Keratinocyte (primary cell): ENCODE measurements at regions not wholly inside any gene's neighbourhood (a gene's known extent, or its start where the extent isn't known, plus 50 kb on each side); places are given as distances from the start of the nearest gene placed in this dataset.

Experiments
- DNase-seq: peaks from one replicate; pipeline ENCODE4 v3.0.0-alpha.2; 2011; ENCODE audit warnings: low read depth, missing footprints, low spot score
- FAIRE-seq: peaks from 2 replicates; lab custom pipeline; 2011; peaks lifted over from hg19 to GRCh38; lab: Jason Lieb, UNC
- H2AFZ ChIP-seq: 2 replicates; pipeline ENCODE4 v1.6.0; 2012; ENCODE audit warnings: low read length, control low read depth, inconsistent platforms; ENCODE audit not compliant: control insufficient read depth
- H3K27ac ChIP-seq: 2 replicates; pipeline ENCODE4 v1.5.1; 2011; ENCODE audit warnings: low read length; ENCODE audit not compliant: control insufficient read depth, insufficient read depth
- H3K27me3 ChIP-seq: 3 replicates; pipeline ENCODE4 v1.6.0; 2011; ENCODE audit warnings: low read length; ENCODE audit not compliant: control insufficient read depth, insufficient read depth; ENCODE audit errors: extremely low read depth
- H3K36me3 ChIP-seq, 2 experiments: 2 replicates in 1 of 2; 3 replicates in 1 of 2; pipeline ENCODE4 v1.5.1; 2011; ENCODE audit warnings: low read length in 2 of 2, mild to moderate bottlenecking in 1 of 2; ENCODE audit not compliant: control insufficient read depth in 2 of 2, insufficient read depth in 2 of 2; ENCODE audit errors: extremely low read depth in 1 of 2
- H3K4me1 ChIP-seq: 3 replicates; pipeline ENCODE4 v1.5.1; 2011; ENCODE audit warnings: low read length; ENCODE audit not compliant: control insufficient read depth, insufficient read depth; ENCODE audit errors: extremely low read depth
- H3K4me2 ChIP-seq: 3 replicates; pipeline ENCODE4 v1.6.0; 2011; ENCODE audit warnings: low read depth, low read length; ENCODE audit not compliant: control insufficient read depth, insufficient read depth; ENCODE audit errors: extremely low read depth
- H3K4me3 ChIP-seq, 3 experiments: fragments of 200-600 bp in 1 of 3; sonication (generic) in 1 of 3; 2 replicates in 2 of 3; 3 replicates in 1 of 3; pipeline ENCODE4 v1.5.1; 2011 to 2016; ENCODE audit warnings: low read length in 3 of 3, mild to moderate bottlenecking in 3 of 3, control low read depth in 2 of 3, inconsistent platforms in 1 of 3, low read depth in 1 of 3, mixed read lengths in 1 of 3, mixed run types in 1 of 3, moderate library complexity in 1 of 3; ENCODE audit not compliant: control insufficient read depth in 2 of 3, insufficient read depth in 2 of 3; ENCODE audit errors: extremely low read depth in 1 of 3
- H3K79me2 ChIP-seq: 2 replicates; pipeline ENCODE4 v1.6.0; 2012; ENCODE audit warnings: low read length; ENCODE audit not compliant: control insufficient read depth, insufficient read depth
- H3K9ac ChIP-seq: 3 replicates; pipeline ENCODE4 v1.6.0; 2011; ENCODE audit warnings: low read length; ENCODE audit not compliant: control insufficient read depth, insufficient read depth; ENCODE audit errors: extremely low read depth
- H3K9me1 ChIP-seq: 3 replicates; pipeline ENCODE4 v1.6.0; 2011; ENCODE audit warnings: low read length; ENCODE audit not compliant: control insufficient read depth, insufficient read depth; ENCODE audit errors: extremely low read depth
- H3K9me3 ChIP-seq: 2 replicates; pipeline ENCODE4 v1.5.1; 2012; ENCODE audit warnings: low read depth, low read length; ENCODE audit not compliant: control insufficient read depth
- H4K20me1 ChIP-seq: 3 replicates; pipeline ENCODE4 v1.6.0; 2011; ENCODE audit warnings: low read length; ENCODE audit not compliant: control insufficient read depth, insufficient read depth; ENCODE audit errors: extremely low read depth
- CTCF ChIP-seq, 3 experiments: IDR thresholded peaks in 1 of 3; conservative IDR thresholded peaks in 1 of 3; optimal IDR thresholded peaks in 1 of 3; 2 replicates in 2 of 3; 3 replicates in 1 of 3; pipeline versions ENCODE3 to v1.5.1; 2011; ENCODE audit warnings: low read length in 3 of 3, mild to moderate bottlenecking in 3 of 3, moderate library complexity in 2 of 3, control low read depth in 1 of 3, inconsistent platforms in 1 of 3; ENCODE audit not compliant: insufficient read depth in 2 of 3; ENCODE audit errors: extremely low read depth in 1 of 3
- EZH2 ChIP-seq: IDR thresholded peaks from one replicate; pipeline ENCODE4 v1.6.1; 2012; ENCODE audit warnings: inconsistent platforms, mild to moderate bottlenecking, low read length, moderate library complexity
- dilution Hi-C: fragments of 300-500 bp; cut with MboI; formaldehyde crosslinking; loops from one replicate; pipeline ENCODE4 v1.7.0; 2020; ENCODE audit warnings: low sequenced_read_pairs; ENCODE audit not compliant: extremely low pct_ligation_motif_present

DNA sequence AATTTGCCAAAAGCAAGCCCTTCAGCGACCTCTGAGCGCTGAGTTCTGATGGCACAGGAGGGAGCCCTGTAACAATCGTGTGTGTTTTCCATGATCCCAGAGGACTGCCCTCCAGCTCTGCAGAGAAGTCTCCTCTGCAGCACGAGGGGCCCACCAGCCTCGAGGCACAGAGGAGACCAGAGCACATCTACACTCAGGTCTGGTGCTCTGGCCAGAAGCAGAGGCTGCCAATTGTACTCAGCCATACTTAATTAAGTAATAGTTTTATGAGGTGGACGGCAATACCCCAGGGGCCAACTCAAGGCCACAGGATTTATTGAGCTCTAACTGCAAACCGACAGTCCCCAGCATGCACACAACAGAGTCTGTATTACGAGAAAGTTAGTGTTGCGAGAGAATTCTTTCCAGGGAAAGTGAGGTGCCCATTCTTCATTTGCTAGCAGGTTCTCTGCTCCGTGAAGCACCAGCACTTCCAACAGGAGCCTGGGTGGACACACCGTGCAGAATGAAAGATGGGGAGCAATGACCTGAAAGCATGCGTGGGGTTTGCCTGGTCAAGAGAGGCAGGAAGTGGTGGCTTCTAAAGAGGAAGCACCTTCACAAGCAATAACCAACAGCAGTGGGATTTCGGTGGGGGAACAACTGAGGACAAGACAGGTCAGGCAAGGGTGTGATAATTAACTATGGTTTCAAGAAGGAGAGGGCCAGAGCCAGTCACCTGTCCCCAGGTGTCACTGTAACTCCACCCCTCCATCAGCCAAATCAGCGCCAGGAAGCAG, 92.8 kb upstream of the FOXC1 start:
- Histone ChIP-seq H3K36me3 (no peaks in the 10 kb centered on the region), H3K79me2 (no peaks in the 10 kb centered on the region), H3K27me3 (peaks cover 4% of the 10 kb centered on the region), H3K4me1 (no peaks in the 10 kb centered on the region), H3K4me3 (no peak overlapping the region), H2AFZ (no peak overlapping the region), H3K27ac (no peak overlapping the region), H3K9me3 (no peaks in the 10 kb centered on the region), H3K9ac (no peak overlapping the region), H4K20me1 (no peaks in the 10 kb centered on the region), H3K4me2 (no peak overlapping the region), H3K9me1 (no peaks in the 10 kb centered on the region)
- no peak for FAIRE-seq
- TF ChIP-seq CTCF (optimal IDR thresholded peaks at IDR 0.05 in 1 of 3, IDR thresholded peaks at IDR 0.05 in 1 of 3, conservative IDR thresholded peaks at IDR 0.05 in 1 of 3; ENCODE audit: extremely low read depth in 1 of 3, insufficient read depth in 2 of 3, low read length in 3 of 3) (no peak), EZH2 (no peak)
- dilution Hi-C loops, result no loop called here
- DNase-seq, result no peak

- Histone ChIP-seq H3K9me3 (no peaks in the 10 kb centered on the region), H3K4me2 (no peak overlapping the region), H3K9ac (no peak overlapping the region), H3K4me3 (no peak overlapping the region), H3K4me1 (no peaks in the 10 kb centered on the region), H3K27ac (no peak overlapping the region), H2AFZ (no peak overlapping the region), H4K20me1 (no peaks in the 10 kb centered on the region), H3K27me3 (peaks cover 20% of the 10 kb centered on the region), H3K36me3 (no peaks in the 10 kb centered on the region), H3K9me1 (no peaks in the 10 kb centered on the region), H3K79me2 (no peaks in the 10 kb centered on the region)
- no peak for TF ChIP-seq CTCF (optimal IDR thresholded peaks at IDR 0.05 in 1 of 3, IDR thresholded peaks at IDR 0.05 in 1 of 3, conservative IDR thresholded peaks at IDR 0.05 in 1 of 3; ENCODE audit: extremely low read depth in 1 of 3, insufficient read depth in 2 of 3, low read length in 3 of 3)
- no peak for TF ChIP-seq EZH2
- DNase-seq (no peak), FAIRE-seq (no peak)
- dilution Hi-C loops, result no loop called here
Measured at GRCh38 chr6:1518855-1519254, 90.9 kb upstream of the FOXC1 start.
